Parathyroid adenoma (tissue), 2 donors: ENCODE measurements at regions not wholly inside any gene's neighbourhood (a gene's known extent, or its start where the extent isn't known, plus 50 kb on each side); places are given as distances from the start of the nearest gene placed in this dataset.

Experiments used
- H2AFZ ChIP-seq: fragments of 300-600 bp; sonication (generic); one replicate; pipeline ENCODE4 v1.7.0; 2017; ENCODE audit warnings: antibody characterized with exemption, mild to moderate bottlenecking
- H3K27ac ChIP-seq: fragments of 300-600 bp; sonication (generic); one replicate; pipeline ENCODE4 v1.7.0; 2017
- H3K27me3 ChIP-seq: fragments of 300-600 bp; sonication (generic); one replicate; pipeline ENCODE4 v1.7.0; 2017; ENCODE audit warnings: low read length; ENCODE audit not compliant: control insufficient read depth, insufficient read depth
- H3K36me3 ChIP-seq: fragments of 300-600 bp; sonication (generic); one replicate; pipeline ENCODE4 v1.7.0; 2017; ENCODE audit warnings: low read length; ENCODE audit not compliant: control insufficient read depth, insufficient read depth
- H3K4me1 ChIP-seq: fragments of 300-600 bp; sonication (generic); one replicate; pipeline ENCODE4 v1.7.0; 2017; ENCODE audit warnings: control low read depth
- H3K4me2 ChIP-seq: fragments of 300-600 bp; sonication (generic); one replicate; pipeline ENCODE4 v1.7.0; 2017; ENCODE audit warnings: low read length
- H3K4me3 ChIP-seq: fragments of 300-600 bp; sonication (generic); one replicate; pipeline ENCODE4 v1.7.0; 2017; ENCODE audit warnings: low read depth, low read length
- H3K79me2 ChIP-seq: fragments of 300-600 bp; sonication (generic); one replicate; pipeline ENCODE4 v1.7.0; 2017; ENCODE audit warnings: control low read depth
- H3K9ac ChIP-seq: fragments of 300-600 bp; sonication (generic); one replicate; pipeline ENCODE4 v1.7.0; 2017; ENCODE audit warnings: mild to moderate bottlenecking
- H3K9me3 ChIP-seq: fragments of 300-600 bp; sonication (generic); one replicate; pipeline ENCODE4 v1.7.0; 2017; ENCODE audit warnings: low read length; ENCODE audit not compliant: control insufficient read depth
- TF ChIP-seq, protein P1 (sequence below): fragments of 300-600 bp; sonication (generic); IDR thresholded peaks from one replicate; pipeline ENCODE4 v1.7.0; 2017; ENCODE audit warnings: antibody characterized with exemption, mild to moderate bottlenecking
- donor health status: primary hyperparathyroidism.

DNA sequence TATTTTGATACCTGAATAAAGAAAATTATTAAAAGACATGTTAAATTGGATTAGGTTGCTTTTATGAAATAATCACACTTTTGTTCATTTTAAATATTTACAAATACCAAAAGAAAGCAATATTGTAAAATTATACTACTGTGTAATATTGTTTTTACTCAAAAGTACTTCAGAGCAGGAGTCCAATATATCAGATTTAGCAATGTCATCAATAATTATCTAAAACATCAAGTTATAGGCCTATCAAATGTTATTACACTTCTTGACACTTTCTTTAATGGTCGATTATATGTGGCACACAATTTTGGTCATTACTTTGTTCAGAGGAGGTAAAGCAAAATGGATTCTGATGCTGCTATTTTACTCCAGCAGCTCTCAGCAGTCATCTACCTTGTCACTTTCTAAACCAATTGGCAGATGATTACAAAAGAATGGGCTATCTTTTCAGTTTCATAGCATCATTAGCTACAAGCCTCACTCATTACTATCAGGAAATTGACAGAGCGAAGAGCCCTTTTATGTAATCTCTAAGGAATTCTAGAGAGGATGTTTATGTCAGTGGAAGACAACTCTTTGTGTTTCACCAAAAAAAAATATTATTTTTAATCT, 318.6 kb downstream of the PLOD2 start:
- H3K9me3 ChIP-seq: no peaks in the 10 kb centered on the region
- H3K4me3 ChIP-seq: no peak overlapping the region
- no peak overlapping the region for H3K4me2 ChIP-seq
- H3K4me1 ChIP-seq: no peaks in the 10 kb centered on the region
- no peaks in the 10 kb centered on the region for H3K27me3 ChIP-seq
- H3K27ac ChIP-seq: no peak overlapping the region
- H3K9ac ChIP-seq: no peak overlapping the region
- no peaks in the 10 kb centered on the region for H3K79me2 ChIP-seq
- TF ChIP-seq, protein P1, sequence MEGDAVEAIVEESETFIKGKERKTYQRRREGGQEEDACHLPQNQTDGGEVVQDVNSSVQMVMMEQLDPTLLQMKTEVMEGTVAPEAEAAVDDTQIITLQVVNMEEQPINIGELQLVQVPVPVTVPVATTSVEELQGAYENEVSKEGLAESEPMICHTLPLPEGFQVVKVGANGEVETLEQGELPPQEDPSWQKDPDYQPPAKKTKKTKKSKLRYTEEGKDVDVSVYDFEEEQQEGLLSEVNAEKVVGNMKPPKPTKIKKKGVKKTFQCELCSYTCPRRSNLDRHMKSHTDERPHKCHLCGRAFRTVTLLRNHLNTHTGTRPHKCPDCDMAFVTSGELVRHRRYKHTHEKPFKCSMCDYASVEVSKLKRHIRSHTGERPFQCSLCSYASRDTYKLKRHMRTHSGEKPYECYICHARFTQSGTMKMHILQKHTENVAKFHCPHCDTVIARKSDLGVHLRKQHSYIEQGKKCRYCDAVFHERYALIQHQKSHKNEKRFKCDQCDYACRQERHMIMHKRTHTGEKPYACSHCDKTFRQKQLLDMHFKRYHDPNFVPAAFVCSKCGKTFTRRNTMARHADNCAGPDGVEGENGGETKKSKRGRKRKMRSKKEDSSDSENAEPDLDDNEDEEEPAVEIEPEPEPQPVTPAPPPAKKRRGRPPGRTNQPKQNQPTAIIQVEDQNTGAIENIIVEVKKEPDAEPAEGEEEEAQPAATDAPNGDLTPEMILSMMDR: no peak
- H2AFZ ChIP-seq: no peak overlapping the region
- H3K36me3 ChIP-seq: no peaks in the 10 kb centered on the region

DNA sequence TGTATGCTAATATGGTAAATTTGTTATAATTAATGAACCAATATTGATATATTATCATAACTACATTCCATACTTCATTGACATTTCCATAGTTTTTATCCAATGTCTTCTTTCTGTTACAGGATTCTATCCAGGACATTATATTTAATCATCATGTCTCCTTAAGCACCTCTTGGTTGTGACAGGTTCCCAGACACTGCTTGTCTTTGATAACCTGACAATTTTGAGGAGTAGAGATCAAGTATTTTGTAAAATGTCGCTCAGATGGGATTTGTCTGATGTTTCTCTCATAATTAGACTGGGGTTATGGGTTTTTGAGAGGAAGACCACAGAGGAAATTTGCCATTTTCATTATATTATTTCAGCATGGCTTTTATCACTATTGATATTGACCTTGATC, 317.4 kb downstream of the PLOD2 start:
- Histone ChIP-seq H3K4me2 (no peak overlapping the region), H3K27ac (no peak overlapping the region), H3K27me3 (no peaks in the 10 kb centered on the region), H3K9ac (no peak overlapping the region), H3K9me3 (no peaks in the 10 kb centered on the region), H3K4me3 (no peak overlapping the region), H2AFZ (no peak overlapping the region), H3K79me2 (no peaks in the 10 kb centered on the region), H3K4me1 (no peaks in the 10 kb centered on the region), H3K36me3 (no peaks in the 10 kb centered on the region)
- TF ChIP-seq, protein P1: no peak

DNA sequence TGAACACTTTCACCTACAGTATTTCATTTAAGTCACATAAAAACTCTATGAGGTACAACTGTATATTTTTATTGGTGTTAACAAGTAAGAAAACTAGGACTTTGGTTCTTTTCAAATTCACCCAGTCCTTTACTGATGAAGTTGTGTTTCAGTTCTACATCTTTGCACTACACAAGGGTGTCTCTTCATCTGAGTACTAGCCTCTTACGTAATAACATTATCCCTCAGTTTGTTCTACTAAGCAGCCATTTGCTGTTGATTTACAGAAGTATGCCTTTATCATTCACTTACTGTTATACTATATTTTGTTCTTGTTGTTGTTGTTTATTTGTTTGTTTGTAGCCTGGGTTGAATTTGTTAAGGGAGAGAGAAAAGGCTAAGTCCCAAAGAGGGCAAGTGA, 311.9 kb downstream of the PLOD2 start:
- Histone ChIP-seq H3K27me3 (no peaks in the 10 kb centered on the region), H3K4me1 (no peaks in the 10 kb centered on the region), H2AFZ (no peak overlapping the region), H3K4me3 (no peak overlapping the region), H3K79me2 (no peaks in the 10 kb centered on the region), H3K9ac (no peak overlapping the region), H3K27ac (no peak overlapping the region), H3K9me3 (no peaks in the 10 kb centered on the region), H3K36me3 (no peaks in the 10 kb centered on the region), H3K4me2 (no peak overlapping the region)
- TF ChIP-seq, protein P1: no peak

DNA sequence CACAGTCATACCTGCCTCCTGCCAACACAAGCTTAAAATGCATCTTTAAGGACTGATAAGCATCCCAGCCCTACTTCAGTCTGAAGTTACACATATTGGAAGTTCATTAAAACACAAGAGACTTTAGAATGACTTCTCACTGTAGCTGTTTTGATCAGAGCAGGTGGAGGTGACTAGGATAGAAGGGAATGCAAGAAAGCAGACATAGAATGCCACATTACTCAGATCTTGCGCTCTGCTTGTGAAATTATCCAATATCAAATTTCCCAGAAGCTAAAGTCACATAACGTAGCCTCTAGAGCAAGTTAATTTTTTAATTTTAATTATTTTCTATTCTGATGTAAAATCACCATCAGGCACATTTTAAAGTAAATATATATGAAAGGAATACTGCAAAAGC, 306.5 kb downstream of the PLOD2 start:
- Histone ChIP-seq H3K27ac (no peak overlapping the region), H3K9ac (no peak overlapping the region), H3K79me2 (no peaks in the 10 kb centered on the region), H2AFZ (no peak overlapping the region), H3K4me2 (no peak overlapping the region), H3K9me3 (no peaks in the 10 kb centered on the region), H3K36me3 (no peaks in the 10 kb centered on the region), H3K4me3 (no peak overlapping the region), H3K4me1 (no peaks in the 10 kb centered on the region), H3K27me3 (no peaks in the 10 kb centered on the region)
- TF ChIP-seq, protein P1: no peak

DNA sequence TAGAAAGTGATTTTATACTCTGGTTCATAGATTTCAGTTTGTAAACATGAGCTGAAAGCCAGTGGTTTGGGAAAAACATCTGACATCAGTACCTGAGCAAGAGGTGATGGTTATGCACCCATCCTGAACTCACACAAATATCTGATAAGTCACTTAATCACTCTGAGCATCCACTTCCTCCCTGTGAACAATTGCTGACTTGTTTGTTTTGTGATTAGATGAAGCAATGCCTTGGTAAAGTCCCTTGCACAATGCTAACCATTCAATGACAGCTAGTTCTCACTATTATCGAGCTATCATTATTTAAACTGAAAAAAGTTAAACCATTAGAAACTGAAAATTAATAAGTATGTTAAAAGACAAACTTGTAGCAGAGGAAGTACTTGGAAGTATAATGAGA, 303.0 kb downstream of the PLOD2 start:
- no peaks in the 10 kb centered on the region for H3K4me1 ChIP-seq
- H3K9ac ChIP-seq: no peak overlapping the region
- H3K9me3 ChIP-seq: no peaks in the 10 kb centered on the region
- H2AFZ ChIP-seq: no peak overlapping the region
- TF ChIP-seq, protein P1: no peak
- H3K4me3 ChIP-seq: no peak overlapping the region
- no peak overlapping the region for H3K27ac ChIP-seq
- H3K4me2 ChIP-seq: no peak overlapping the region
- no peaks in the 10 kb centered on the region for H3K79me2 ChIP-seq
- no peaks in the 10 kb centered on the region for H3K36me3 ChIP-seq
- no peaks in the 10 kb centered on the region for H3K27me3 ChIP-seq
